Ecto neural progenitor cell (in vitro differentiated cells): ENCODE measurements at regions not wholly inside any gene's neighbourhood (a gene's known extent, or its start where the extent isn't known, plus 50 kb on each side); places are given as distances from the start of the nearest gene placed in this dataset.
"Not testable (repeated sequence)": the region's sequence is repeated elsewhere in the genome, so short reads cannot be mapped to it uniquely, and the experiment has no call there.

Source experiments
- DNase-seq: peaks from one replicate; pipeline ENCODE4 v3.0.0-alpha.2; 2018; ENCODE audit warnings: low spot score

DNA sequence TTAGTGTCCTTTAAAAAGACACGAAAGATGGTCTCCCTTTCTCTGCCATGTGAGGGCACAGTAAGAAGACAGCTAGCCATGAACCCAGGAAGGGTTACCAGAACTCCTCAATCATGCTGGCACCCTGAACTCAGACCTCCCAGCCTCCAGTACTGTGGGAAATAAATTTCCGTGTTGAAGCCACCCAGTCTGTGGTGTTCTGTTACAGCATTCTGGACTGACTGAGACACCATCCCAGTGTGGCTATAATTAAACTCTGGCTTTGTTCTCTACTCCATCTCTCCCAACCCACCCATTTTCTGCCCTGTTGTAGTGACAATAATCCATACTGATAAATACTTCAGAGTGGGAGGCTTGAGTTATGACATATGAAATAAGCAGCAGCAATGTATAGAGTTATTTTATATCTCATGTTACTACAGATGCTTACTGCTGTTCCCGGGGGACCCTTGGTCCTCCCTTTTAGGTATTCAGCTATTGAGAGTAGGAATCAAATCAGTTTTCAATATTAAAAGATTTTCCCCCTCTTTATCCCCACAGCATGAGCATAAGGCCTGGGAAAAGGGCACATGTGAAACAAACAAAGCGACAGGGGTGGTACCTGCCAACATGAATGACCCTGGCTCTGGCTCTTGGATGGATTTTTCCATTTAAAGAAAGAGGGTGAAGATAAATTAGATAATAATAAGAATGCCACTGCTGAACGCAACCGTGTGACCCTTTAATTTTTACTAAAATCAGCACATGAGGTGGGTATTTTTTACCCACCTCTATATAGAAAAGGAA lies 224.3 kb upstream of the SLC35B3 start:
- DNase-seq: no peak

DNA sequence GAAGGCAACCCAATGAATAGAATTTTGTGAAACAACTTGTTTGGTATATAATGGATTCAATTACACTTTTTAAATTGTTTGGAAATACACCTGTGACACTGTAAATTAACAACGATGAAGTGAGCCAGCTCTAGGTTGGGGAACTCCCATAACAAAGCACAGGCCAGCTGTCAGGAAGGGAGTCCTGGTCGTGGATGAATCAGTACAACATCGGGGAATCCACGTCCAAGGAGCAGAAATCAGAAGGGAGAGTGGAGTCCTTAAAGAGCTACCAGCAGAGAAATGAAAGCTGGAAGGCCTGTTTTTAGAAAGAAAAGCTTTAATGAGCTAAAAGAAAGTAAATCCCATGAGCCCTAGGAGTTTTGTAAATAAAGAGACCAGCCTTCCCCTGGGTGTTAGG lies 223.1 kb upstream of the SLC35B3 start:
- DNase-seq: no peak

DNA sequence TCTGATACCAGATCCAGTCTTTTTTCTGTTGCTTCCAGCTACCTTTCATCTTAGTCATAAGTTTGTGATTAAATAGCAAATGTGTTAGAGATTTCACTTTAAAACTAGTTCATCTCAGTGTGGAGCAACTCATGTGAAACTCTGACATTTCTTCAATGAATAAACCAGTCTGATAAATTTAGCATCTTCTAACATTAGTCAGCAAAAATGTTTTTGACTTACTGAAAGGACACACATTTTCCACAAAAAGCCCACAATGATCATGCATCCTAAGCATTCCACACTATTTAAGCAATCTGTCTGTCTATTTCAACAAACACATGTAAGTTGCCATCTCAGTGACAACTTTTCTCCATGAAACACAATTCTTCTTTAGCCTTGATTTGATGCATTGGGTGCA lies 222.2 kb upstream of the SLC35B3 start:
- DNase-seq: no peak

DNA sequence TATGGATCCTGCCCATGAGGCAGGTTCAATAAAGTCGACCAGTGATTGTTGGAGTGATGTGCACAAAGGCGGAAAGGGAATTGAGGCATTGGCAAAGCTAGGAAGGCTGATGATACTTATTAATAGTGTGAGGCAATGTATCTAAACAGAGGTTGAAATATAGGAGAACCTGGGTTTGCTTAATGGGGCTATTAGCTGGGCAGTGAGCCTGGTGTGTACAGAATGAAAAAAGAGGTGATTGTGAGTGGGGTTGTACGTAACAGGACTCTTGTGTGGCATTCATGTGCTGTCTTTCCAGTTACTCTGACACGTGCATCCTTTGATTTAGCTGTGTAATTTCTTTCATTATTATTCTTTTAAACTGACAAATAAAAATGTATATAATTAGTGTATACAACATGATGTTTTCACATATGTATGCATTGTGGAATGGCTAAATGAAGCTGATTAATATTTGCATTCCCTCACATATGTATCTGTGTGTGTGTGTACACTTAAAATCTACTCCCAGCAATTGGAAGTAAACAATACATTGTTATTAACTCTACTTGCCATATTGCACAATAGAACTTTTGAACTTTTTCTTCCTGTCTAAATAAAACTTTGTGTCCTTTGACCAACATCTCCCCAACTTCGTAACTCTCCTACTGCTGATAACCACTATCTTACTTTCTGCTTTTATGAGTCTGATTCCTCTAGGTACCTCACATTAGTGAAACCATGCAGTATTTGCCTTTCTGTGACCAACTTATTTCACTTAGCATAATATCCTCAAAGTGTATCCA lies 220.5 kb upstream of the SLC35B3 start:
- no peak for DNase-seq

DNA sequence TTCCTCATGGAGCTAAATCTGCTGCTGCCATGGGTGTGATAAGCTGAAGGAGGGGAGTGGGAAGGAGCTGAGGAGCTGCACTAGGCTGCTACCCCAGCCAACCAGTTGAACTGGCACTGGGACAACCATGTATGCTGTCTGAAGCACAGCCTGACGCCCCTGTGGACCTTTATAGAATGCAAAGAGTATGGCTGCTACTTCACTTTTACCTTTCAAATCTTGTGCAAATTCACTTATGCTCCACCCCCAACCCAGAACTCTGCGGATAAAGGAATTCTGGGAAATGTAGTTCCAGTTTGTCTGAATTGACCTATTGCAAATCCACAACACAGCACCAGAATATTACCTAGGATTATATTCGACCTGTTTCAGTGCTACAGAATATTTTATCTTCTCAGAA lies 217.4 kb upstream of the SLC35B3 start:
- no peak for DNase-seq

DNA sequence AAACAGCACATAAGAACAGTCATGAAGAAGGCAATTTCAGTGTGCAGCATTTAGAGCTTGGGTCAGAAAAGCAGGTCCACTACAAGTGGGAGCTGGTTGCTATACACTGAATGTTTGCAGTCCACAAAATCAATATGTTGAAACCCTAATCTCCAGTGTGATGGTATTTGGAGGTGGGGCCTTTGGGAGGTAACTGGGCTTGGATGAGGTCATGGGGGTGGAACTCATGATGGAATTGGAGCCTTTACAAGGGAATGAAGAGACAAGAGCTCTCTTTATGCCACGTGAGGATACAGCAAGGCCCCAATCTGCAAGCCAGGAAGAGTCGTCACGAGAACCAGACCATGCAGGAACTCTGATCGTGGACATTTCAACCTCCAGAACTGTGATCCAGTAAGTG lies 216.7 kb upstream of the SLC35B3 start:
- no peak for DNase-seq

DNA sequence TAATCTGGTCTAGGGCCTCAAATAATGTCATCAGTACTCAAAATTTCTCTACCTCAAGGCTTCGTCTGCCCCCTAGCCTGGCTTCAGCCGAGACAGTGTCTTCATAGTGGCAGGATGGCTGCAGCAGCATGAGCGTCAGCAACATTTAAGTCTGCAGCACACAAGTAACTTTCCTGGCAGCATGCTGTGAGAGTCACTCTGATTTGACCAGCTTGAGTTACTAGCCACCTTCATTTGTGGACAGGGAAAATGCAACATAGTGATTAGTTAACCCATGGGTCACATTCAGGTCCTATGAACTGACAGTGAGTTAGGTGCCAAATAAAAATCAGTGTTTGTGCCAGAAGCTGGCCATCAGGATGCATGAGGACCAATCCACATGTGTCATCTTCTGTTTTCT lies 209.9 kb upstream of the SLC35B3 start:
- no peak for DNase-seq

DNA sequence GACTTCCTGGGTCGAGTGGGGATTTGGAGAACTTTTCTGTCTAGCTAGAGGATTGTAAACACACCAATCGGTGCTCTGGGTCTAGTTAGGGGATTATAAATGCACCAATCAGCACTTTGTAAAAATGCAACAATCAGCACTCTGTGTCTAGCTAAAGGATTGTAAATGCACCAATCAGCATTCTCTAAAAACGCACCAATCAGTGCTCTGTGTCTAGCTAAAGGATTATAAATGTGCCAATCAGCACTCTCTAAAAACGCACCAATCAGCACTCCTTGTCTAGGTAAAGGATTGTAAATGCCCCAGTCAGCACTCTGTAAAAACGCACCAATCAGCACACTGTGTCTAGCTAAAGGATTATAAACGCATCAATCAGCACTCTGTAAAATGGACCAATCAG lies 209.0 kb upstream of the SLC35B3 start:
- DNase-seq: no peak

DNA sequence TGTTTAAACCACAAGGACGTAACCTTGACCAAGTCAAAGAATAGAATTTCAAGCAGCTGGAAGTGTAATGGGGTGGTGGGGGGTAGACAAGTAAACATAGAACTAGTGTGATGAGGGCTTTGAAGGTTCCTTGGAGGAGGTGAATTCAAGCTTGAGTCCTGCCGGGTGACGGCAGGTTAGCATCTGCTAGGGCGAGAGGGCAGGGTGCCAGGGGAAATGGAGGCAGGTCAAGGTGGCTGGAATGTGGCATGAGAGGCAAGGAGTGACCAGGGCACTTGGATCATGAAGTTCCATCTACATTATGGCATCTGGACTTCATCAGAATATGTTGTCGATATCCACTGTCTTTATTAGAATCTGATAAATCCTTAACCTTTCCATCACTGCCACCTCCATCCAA lies 207.5 kb upstream of the SLC35B3 start:
- DNase-seq: no peak

DNA sequence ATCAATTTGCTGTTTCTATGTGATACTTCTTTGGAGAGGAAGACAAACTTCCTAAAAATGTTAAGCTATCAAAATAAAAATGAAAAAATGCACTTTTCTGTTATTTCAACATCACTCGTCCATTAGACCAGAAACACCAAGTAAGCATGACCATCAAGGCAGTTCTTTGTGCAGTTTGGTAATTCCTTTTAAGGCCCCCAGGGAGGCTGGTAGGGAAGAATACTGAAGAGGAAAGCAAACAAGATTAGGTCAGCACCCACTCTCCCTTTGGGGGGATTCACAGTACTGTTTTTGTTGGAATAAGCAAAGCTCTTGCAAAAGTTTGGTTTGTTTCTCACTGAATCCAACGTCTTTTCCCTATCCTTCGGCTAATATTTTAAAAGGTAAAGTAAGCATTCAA lies 206.8 kb upstream of the SLC35B3 start:
- no peak for DNase-seq

DNA sequence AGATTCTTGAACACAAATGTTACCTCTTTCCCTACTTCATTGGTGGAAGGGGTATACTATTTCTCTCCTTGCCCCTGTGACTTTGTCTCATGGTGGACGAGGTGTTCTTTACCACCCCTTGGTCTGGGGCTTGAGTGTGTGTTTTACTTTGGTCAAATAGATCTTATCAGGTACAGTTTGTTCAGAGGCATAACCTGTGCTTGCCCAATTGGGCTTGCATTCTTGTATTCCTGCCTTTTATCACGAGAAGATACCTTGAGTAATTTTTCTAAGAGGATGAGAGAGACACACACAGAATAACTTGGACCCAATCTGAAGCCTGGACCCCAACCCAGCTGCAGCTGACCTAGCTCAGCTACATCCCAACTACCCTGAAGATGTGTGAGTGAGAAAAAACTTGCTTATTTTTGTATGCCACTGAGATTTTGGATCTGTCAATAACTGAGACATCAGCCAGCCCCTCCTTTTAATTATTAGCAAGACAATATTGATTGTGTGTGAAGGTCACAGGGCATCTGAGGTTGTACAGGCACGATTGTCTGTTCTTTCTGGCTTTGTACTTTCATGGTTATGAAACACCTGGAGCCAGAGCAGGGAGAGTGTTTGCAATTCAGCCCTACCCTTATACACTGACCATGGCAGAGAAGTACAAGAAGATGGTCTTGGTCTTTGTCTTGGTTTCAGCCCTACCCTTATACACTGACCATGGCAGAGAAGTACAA lies 204.7 kb upstream of the SLC35B3 start:
- DNase-seq: no peak

DNA sequence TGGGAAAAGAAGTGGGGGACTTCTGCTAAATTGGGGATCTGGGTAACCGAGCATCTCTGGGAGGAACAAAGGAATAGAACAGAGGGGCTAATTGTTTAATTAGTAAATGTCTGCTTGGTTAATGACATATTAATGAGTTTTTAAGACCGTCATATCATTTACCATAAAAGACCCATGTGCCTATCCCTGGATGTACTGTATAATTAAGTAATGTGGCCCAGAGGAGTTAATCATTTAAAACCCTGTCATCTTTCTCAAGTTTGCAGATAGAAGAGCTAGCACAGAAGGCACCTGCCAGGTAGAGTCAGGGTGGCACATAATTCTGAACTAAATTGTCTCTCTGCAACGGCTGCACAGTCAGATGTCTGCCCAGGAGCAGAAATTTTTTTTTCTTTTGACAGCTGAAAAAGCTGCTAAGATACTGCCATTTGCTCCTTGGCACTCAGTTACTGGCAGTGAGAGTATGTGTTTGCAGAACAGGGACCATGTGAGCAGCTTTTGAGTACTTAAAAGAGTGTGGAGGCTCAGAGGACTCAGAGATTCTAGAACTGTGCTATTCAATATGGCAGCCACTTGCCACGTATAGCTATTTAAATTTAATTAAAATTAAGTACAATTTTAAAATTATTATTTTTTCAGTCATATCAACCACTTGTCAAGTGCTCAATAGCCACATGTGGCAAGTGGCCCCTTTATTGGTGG lies 202.7 kb upstream of the SLC35B3 start:
- no peak for DNase-seq

DNA sequence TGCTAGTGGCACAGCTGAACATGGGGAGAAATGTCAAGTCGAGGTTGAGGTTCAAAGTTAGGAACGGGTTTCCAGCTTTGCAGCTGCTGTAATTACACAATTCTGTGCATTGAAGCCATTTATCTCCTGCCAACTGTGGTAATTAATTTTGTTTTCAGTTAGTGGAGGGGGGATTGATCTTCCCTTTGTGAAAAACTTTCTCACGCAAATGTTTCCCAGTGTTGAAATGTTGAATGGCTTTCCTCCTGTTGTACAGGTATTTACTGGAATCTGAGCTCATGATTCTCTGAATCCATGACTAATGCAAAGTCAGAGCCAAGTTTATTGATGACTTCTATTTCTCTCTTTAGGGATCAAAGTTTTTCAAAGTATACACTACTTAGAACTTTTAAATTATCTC lies 198.4 kb upstream of the SLC35B3 start:
- no peak for DNase-seq

DNA sequence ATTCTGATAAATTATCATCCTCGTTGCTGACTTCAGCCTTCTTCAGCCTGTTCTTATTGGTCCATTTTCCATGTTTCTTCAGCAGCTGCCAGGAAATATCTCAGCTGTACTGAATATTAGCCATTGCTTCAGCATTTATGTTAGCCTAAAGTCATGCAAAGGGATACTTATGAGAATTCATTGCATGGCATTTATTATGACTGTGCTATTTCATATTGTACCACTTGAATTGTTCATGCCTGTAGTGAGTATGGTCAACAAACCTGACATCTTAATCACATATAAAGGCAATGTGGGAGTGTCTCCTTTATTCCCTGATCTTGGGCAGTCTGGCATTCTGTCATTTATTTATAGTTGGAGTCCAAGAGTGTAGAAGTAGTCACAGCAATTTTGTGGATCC lies 193.4 kb upstream of the SLC35B3 start:
- no peak for DNase-seq

DNA sequence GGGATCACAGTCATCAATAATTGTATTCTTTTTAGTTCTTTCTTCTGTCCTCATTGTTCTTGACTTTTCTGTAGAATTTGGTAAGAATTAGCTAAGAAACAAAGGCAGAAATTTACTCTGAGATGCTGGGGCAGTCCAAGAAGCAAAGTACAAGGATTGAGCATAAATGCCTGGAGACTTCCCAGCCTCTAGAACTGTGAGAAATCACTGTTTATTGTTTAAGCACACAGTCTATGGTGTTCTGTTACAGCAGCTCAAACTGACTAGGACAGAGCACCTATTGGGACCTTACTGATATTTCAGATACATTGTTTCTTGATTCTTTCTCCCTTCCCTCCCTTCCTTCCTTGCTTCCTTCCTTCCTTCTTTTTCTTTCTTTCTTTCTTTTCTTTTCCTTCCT lies 192.7 kb upstream of the SLC35B3 start:
- DNase-seq: no peak

DNA sequence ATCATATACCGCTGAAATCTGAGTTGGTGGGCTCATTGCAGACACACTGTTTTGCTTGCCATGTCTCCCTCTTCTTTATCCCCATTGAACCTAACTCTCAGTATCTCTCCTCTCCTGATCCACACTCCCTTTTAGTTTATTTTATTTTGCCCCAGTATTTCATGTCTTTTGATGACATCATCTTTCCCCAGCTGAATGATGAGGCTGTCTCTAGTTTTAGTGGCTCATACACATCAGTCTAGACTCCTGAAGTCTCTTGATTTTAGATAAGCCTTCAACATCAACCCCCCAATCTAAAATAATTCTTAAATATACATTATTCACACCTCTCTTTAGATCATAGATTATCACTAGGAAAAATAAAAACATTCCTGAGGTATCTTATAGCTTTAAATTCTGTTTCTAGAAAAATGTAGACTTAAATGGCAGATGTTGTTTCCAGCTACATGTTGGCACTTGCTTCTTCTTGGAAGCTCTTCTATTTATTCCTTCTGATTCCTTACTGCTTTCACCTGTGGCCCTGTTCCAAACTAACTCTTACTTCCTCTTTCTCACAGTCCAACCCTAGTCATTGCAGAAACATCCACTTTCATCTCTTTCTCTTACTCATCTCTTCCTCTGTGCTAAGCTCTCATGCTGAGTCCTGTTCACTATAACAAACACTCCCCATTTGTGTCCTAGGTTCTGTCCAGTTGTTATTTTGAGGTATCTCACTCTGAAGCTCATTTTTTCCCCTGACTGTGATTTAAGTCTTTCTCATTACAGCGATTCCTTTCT lies 191.9 kb upstream of the SLC35B3 start:
- DNase-seq: no peak

DNA sequence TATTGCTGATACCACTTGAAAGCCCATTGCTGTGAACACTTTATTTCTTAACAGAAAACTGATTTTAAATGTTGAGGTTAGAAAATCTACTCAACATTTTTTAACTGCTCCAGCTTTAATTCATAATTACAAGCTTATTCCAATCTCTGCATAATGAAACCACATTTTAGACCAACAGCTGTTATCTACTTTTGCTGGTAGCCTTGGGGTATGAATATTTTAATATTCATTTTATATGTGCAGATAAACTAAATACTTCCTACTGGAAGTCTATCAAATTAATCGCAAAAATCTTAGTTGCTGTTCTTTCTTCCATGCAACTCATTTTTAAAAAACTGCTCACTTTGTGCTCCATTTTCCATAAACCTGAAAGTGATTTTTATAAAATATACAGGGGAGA lies 189.3 kb upstream of the SLC35B3 start:
- DNase-seq: no peak

DNA sequence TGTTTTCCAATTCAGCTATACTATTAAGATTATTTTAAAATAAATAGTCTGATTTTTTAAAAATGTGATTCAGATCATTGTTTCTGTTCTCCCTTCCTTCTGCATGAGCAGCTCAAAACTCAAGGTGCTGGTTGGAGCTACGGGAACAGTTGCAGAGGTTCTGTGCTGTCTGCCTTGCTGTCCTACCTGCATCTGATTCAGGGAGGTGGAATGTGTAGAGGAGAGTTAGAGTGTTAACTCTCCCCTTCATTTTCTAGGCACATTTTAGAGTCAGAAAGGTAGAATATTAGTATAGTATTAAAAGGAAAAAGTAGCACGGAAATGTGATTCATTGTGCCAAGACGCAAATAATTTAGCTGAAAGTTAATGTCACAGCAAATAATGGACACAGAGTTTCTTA lies 188.1 kb upstream of the SLC35B3 start:
- DNase-seq: no peak

DNA sequence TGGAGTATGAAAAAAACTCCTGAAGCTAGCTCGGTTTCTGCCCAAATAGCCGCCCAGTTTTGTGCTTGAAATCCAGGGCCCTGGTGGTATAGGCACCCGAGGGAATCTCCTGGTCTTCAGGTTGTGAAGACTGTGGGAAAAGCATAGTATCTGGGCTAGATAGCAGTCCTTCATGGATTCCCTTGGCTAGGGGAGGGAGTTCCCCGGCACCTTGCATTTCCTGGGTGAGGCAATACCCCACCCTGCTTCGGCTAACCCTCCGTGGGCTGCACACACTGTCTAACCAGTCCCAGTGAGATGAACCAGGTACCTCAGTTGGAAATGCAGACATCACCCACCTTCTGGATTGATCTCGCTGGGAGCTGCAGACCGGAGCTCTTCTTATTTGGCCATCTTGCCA lies 184.5 kb upstream of the SLC35B3 start:
- DNase-seq: no peak

DNA sequence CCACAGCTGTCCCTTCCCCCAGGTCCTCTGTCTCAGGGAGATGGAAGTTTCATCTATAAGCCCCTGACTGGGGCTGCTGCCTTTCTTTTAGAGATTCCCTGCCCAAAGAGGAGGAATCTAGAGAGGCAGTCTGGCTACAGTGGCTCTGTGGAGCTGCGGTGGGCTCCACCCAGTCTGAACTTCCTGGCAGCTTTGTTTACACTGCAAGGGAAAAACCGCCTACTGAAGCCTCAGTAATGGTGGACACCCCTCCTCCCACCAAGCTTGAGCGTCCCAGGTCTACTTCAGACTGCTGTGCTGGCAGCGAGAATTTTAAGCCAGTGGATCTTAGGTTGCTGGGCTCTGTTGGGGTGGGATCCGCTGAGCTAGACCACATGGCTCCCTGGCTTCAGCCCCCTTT lies 184.1 kb upstream of the SLC35B3 start:
- DNase-seq: not testable (repeated sequence)

DNA sequence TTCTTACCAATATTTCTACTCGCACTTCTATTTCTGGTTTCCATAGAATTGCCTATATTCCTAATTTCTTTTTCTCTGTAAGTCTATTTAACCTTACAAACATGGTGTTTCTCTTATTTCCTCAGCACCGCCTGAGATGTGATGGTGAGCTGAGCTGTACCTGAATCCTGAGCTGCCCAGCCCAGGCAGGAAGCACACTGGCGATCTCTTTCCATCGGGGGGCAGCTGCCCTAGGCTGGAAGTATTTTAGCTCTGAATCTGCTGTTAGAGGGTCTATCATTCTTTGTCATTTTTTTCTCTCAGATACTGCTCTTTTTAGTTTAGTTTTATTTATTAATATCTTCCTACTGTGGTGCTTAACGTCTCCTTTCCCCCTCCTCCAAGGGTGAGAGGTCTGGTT lies 173.4 kb upstream of the SLC35B3 start:
- DNase-seq: no peak
